PC-9 (cell line): ENCODE measurements at regions not wholly inside any gene's neighbourhood (a gene's known extent, or its start where the extent isn't known, plus 50 kb on each side); places are given as distances from the start of the nearest gene placed in this dataset.

Source experiments
- BruUV-seq: library from RNA; stranded (reverse); fragments of 400-500 nt; replicated peaks from 2 replicates; lab custom pipeline; 2021; lab: Mats Ljungman, UMichigan
- CTCF ChIA-PET: fragments of 300-600 bp; sonication (Branson Sonifier 250); formaldehyde crosslinking; loops from one replicate; lab custom pipeline; 2022; ENCODE audit warnings: antibody characterized with exemption; lab: Charles Lee
- POLR2A ChIA-PET: fragments of 300-600 bp; sonication (Branson Sonifier 250); formaldehyde crosslinking; loops from one replicate; lab custom pipeline; 2022; ENCODE audit warnings: antibody characterized with exemption; ENCODE audit not compliant: unreplicated experiment; lab: Charles Lee
- DNase-seq, 2 experiments: peaks; one replicate each; pipeline versions ENCODE4 v3.0.0 to v3.0.0-alpha.2; 2015 to 2022; ENCODE audit warnings: mixed read lengths in 1 of 2
- H2AFZ ChIP-seq: fragments of 200-600 bp; sonication (generic); 2 replicates; pipeline ENCODE4 v1.8.1; 2017; ENCODE audit warnings: antibody characterized with exemption
- H3F3A ChIP-seq: fragments of 200-600 bp; sonication (generic); 2 replicates; pipeline ENCODE4 v1.8.1; 2017; ENCODE audit warnings: antibody characterized with exemption, mild to moderate bottlenecking, low read depth; ENCODE audit not compliant: insufficient read depth
- H3K27ac ChIP-seq: fragments of 200-600 bp; sonication (generic); 2 replicates; pipeline ENCODE4 v1.6.1; 2016; ENCODE audit warnings: mixed run types
- H3K27me3 ChIP-seq: fragments of 200-600 bp; sonication (generic); 2 replicates; pipeline ENCODE4 v1.6.1; 2016; ENCODE audit warnings: low read depth, mixed run types; ENCODE audit not compliant: insufficient read depth
- H3K36me3 ChIP-seq: fragments of 200-600 bp; sonication (generic); 2 replicates; pipeline ENCODE4 v1.6.1; 2016; ENCODE audit warnings: low read depth, mixed run types
- H3K4me1 ChIP-seq: fragments of 200-600 bp; sonication (generic); replicated peaks from 2 replicates; pipeline ENCODE4 v1.6.1; 2016; ENCODE audit warnings: mixed run types; ENCODE audit not compliant: insufficient read depth
- H3K4me2 ChIP-seq: fragments of 200-600 bp; sonication (generic); 2 replicates; pipeline ENCODE4 v1.6.1; 2017; ENCODE audit warnings: mixed run types
- H3K4me3 ChIP-seq: fragments of 200-600 bp; sonication (generic); 2 replicates; pipeline ENCODE4 v1.6.1; 2016; ENCODE audit warnings: mixed run types
- H3K79me2 ChIP-seq: fragments of 200-600 bp; sonication (generic); 2 replicates; pipeline ENCODE4 v1.6.1; 2017; ENCODE audit warnings: low read depth, mixed run types
- H3K9me2 ChIP-seq: fragments of 200-600 bp; sonication (generic); 2 replicates; pipeline ENCODE4 v1.8.1; 2017; ENCODE audit warnings: mild to moderate bottlenecking; ENCODE audit not compliant: insufficient read depth
- H3K9me3 ChIP-seq: fragments of 200-600 bp; sonication (generic); 2 replicates; pipeline ENCODE4 v1.8.1; 2016; ENCODE audit warnings: low read depth; ENCODE audit not compliant: insufficient read depth
- H4K20me1 ChIP-seq: fragments of 200-600 bp; sonication (generic); 2 replicates; pipeline ENCODE4 v1.8.1; 2017; ENCODE audit not compliant: insufficient read depth
- EZH2 ChIP-seq: fragments of 200-600 bp; sonication (generic); IDR thresholded peaks from 2 replicates; pipeline ENCODE4 v1.8.0; 2017; ENCODE audit warnings: antibody characterized with exemption, low read depth
- intact Hi-C: fragments of 100-400 bp; cut with micrococcal nuclease; formaldehyde crosslinking; loops from one replicate; pipeline ENCODE4 v1.10.0; 2022; ENCODE audit not compliant: unreplicated experiment
- TF ChIP-seq, protein P1 (sequence below): fragments of 200-600 bp; sonication (generic); conservative IDR thresholded peaks from 2 replicates; pipeline ENCODE4 v1.6.1; 2017; ENCODE audit warnings: mixed run types, antibody characterized with exemption, mild to moderate bottlenecking, moderate library complexity

DNA sequence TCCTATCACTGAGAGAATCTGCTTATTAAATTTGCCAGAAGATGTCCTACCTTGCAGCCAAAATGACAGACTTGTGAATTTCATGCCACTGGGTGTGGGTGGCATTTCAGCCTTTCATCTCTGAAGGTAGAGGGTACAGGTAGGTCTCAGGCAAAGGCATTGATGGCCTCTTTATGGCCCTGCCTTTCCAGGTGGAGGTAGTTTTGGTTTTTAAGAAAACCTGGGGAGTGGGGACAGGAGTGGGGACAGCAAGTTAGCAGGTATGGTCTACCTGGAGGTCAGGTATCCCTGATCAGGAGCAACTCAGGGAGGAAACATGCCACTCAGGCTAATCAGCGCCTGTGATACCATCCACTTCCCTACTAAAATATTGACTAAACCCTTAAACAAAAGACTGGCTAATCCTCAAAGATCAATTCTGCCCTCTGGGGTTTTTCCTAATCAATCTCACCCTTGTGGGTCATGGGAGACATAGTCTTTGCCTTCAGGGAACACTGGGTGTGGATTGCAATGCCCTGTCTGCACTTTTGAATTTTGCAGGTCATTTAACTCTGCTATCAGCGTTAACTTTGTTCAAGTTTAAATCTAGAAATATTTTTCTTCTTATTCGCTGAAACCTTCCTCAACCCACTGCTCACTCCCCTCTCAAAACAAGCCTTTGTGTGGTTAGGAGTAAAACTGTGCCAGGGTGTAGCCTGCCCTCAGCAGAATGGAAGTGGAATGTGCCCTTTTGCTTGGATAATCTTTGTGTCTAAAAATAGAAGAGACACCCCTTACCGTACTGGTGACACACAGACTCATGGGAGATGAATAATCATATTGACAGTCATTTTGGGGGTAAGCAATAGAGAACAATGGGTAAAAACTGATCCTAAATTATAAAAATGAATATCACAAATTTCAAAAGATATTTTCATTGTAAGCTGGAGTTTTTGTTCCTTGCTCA lies 233.7 kb downstream of the COG6 start:
- no peaks in the 10 kb centered on the region for H3K36me3 ChIP-seq
- peak overlapping the region; percentile 72 for H3K27ac ChIP-seq
- intact Hi-C loops, result no loop called here
- H3K4me2 ChIP-seq, result peak overlapping the region; percentile 59
- no TSS peak for BruUV-seq
- H3K9me2 ChIP-seq, result no peaks in the 10 kb centered on the region
- DNase-seq, result peak; percentile 14 to 81
- peak overlapping the region; percentile 6; the same call in 1 of the 2 replicates for H3K4me3 ChIP-seq
- H3F3A ChIP-seq, result peaks cover 15% of the 10 kb centered on the region; the same call in 1 of the 2 replicates
- H4K20me1 ChIP-seq, result no peaks in the 10 kb centered on the region
- H2AFZ ChIP-seq, result peak overlapping the region; percentile 56; the same call in 1 of the 2 replicates
- ChIA-PET POLR2A (no interaction called here), CTCF (no interaction called here)
- TF ChIP-seq EZH2, result no peak
- TF ChIP-seq, protein P1, sequence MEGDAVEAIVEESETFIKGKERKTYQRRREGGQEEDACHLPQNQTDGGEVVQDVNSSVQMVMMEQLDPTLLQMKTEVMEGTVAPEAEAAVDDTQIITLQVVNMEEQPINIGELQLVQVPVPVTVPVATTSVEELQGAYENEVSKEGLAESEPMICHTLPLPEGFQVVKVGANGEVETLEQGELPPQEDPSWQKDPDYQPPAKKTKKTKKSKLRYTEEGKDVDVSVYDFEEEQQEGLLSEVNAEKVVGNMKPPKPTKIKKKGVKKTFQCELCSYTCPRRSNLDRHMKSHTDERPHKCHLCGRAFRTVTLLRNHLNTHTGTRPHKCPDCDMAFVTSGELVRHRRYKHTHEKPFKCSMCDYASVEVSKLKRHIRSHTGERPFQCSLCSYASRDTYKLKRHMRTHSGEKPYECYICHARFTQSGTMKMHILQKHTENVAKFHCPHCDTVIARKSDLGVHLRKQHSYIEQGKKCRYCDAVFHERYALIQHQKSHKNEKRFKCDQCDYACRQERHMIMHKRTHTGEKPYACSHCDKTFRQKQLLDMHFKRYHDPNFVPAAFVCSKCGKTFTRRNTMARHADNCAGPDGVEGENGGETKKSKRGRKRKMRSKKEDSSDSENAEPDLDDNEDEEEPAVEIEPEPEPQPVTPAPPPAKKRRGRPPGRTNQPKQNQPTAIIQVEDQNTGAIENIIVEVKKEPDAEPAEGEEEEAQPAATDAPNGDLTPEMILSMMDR, result no peak
- H3K9me3 ChIP-seq, result no peaks in the 10 kb centered on the region; the same call in 1 of the 2 replicates
- no peaks in the 10 kb centered on the region for H3K79me2 ChIP-seq
- H3K27me3 ChIP-seq, result no peaks in the 10 kb centered on the region
- peaks cover 41% of the 10 kb centered on the region for H3K4me1 ChIP-seq

DNA sequence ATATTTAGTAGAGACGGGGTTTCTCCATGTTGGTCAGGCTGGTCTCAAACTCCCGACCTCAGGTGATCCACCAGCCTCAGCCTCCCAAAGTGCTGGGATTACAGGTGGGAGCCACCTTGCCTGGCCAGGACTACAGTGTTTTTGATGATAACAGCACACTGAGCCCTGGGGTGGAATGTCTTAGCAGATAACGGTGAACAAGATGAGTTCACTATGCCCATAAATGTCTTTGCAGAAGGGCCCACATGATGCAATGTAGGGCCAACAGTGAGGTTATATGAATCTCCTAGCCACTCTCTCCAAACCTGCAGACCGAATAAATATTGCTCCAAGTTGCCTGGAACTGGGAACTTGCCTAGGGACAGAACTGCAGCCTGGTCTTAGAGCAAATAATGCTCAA lies 235.1 kb downstream of the COG6 start:
- ChIA-PET POLR2A (interaction anchor here (0.7 kb wide), 1 partner anchor 1221 kb away, joined by 3 read pairs; no protein-coding TSS in a partner anchor), CTCF (no interaction called here)
- no peak for TF ChIP-seq EZH2
- TF ChIP-seq, protein P1, result no peak
- Histone ChIP-seq H3K9me2 (no peaks in the 10 kb centered on the region), H3K27me3 (no peaks in the 10 kb centered on the region), H3F3A (peaks cover 15% of the 10 kb centered on the region; the same call in 1 of the 2 replicates), H3K4me2 (no peak overlapping the region), H3K79me2 (no peaks in the 10 kb centered on the region), H3K9me3 (no peaks in the 10 kb centered on the region; the same call in 1 of the 2 replicates), H3K4me3 (no peak overlapping the region), H3K4me1 (peaks cover 41% of the 10 kb centered on the region), H3K27ac (no peak overlapping the region), H3K36me3 (no peaks in the 10 kb centered on the region), H4K20me1 (no peaks in the 10 kb centered on the region), H2AFZ (no peak overlapping the region)
- BruUV-seq, result no TSS peak
- no peak for DNase-seq
- intact Hi-C loops, result no loop called here

DNA sequence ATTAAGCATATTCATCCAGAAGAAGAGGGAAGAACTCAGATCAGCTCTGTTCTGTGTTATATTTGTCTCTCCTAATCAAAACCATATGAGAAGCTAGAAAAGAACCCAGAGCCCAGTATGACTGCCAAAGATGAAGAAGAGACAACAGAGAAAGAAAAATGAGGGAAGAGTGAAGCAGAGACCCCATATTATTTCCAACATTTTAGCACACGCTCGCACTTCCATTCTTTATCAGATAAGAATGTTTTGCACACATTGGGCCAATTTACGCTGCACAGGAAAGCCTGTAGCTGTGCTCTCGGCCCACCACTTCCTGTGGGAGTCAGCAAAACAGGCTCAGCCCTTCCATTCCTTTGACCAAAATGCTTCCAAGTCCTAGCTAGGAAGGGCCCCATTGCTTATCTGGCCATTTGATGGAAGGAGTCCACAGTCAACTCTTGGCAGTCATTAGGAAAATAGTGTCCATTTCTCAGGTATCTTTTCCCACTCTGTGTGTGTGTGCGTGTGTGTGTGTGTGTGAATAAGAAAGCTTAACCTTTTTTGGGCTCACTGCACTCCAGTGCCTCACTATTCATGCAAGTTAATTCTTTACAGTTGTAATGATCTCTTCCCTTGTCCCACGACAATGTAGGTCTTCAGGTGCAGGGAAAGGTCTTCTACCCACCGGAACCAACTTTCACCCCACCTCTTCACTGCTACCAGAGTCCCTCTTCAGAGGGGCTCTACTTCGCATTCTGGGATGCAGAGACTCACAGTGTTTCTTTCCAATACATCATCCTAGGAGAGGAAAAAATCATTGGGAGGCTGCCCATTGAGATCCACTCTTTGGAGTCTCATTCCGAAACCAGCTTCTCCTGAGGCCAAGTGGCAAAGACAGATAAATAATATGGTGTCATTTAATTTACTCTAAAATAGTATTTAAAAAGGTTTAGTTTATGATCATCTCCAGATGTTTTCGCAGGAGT lies 237.5 kb downstream of the COG6 start:
- Histone ChIP-seq H3K27me3 (no peaks in the 10 kb centered on the region), H3K27ac (no peak overlapping the region), H3K9me2 (no peaks in the 10 kb centered on the region), H3K4me1 (peaks cover 37% of the 10 kb centered on the region), H3K79me2 (no peaks in the 10 kb centered on the region), H4K20me1 (no peaks in the 10 kb centered on the region), H3K9me3 (no peaks in the 10 kb centered on the region; the same call in 1 of the 2 replicates), H3K4me2 (no peak overlapping the region), H3K36me3 (no peaks in the 10 kb centered on the region), H2AFZ (no peak overlapping the region), H3K4me3 (no peak overlapping the region), H3F3A (peaks cover 12% of the 10 kb centered on the region; the same call in 1 of the 2 replicates)
- intact Hi-C loops, result no loop called here
- BruUV-seq, result no TSS peak
- CTCF ChIA-PET, result no interaction called here
- TF ChIP-seq, protein P1, result no peak
- no peak for TF ChIP-seq EZH2
- DNase-seq, result no peak
- POLR2A ChIA-PET, result no interaction called here
